Liver (tissue), 8 donors: ENCODE measurements at regions not wholly inside any gene's neighbourhood (a gene's known extent, or its start where the extent isn't known, plus 50 kb on each side); places are given as distances from the start of the nearest gene placed in this dataset.

Experiments
- DNase-seq: peaks from one replicate; pipeline ENCODE4 v3.0.0-alpha.2; 2017; ENCODE audit warnings: low spot score
- H3K27ac ChIP-seq, 2 donors: one replicate each; pipeline ENCODE4 v1.7.0; 2013; ENCODE audit warnings: inconsistent platforms in 2 of 2, low read length in 2 of 2, control low read depth in 1 of 2, low read depth in 1 of 2, mild to moderate bottlenecking in 1 of 2
- H3K27me3 ChIP-seq, 4 donors: one replicate each; pipeline versions ENCODE4 v1.6.1 to v1.7.0; 2013; ENCODE audit warnings: low read length in 3 of 4, inconsistent platforms in 1 of 4, mild to moderate bottlenecking in 1 of 4, moderate library complexity in 1 of 4; ENCODE audit not compliant: control insufficient read depth in 4 of 4, insufficient read depth in 4 of 4
- H3K36me3 ChIP-seq, 4 donors: one replicate each; pipeline versions ENCODE4 v1.6.1 to v1.7.0; 2013; ENCODE audit warnings: low read length in 3 of 4, mild to moderate bottlenecking in 3 of 4, low read depth in 1 of 4, moderate library complexity in 1 of 4; ENCODE audit not compliant: control insufficient read depth in 4 of 4, insufficient read depth in 3 of 4
- H3K4me1 ChIP-seq, 4 donors: one replicate each; pipeline versions ENCODE4 v1.6.1 to v1.7.0; 2013; ENCODE audit warnings: low read length in 3 of 4, mild to moderate bottlenecking in 3 of 4, moderate library complexity in 1 of 4; ENCODE audit not compliant: control insufficient read depth in 4 of 4, insufficient read depth in 4 of 4
- H3K4me3 ChIP-seq, 3 donors: one replicate each; pipeline versions ENCODE4 v1.6.1 to v1.7.0; 2013; ENCODE audit warnings: low read length in 3 of 3, control low read depth in 1 of 3, low read depth in 1 of 3, mild to moderate bottlenecking in 1 of 3
- H3K9ac ChIP-seq, 2 donors: one replicate each; pipeline ENCODE4 v1.7.0; 2013; ENCODE audit warnings: low read length in 2 of 2, mild to moderate bottlenecking in 2 of 2, moderate library complexity in 2 of 2, control low read depth in 1 of 2, low read depth in 1 of 2
- H3K9me3 ChIP-seq, 4 donors: one replicate each; pipeline versions ENCODE4 v1.6.1 to v1.7.0; 2013; ENCODE audit warnings: low read length in 3 of 4; ENCODE audit not compliant: control insufficient read depth in 4 of 4
- ATF3 ChIP-seq: IDR thresholded peaks from 2 replicates; pipeline ENCODE4 v1.6.1; 2016; ENCODE audit warnings: antibody characterized with exemption
- CTCF ChIP-seq: fragments of 150-350 bp; IDR thresholded peaks from 2 replicates; pipeline ENCODE4 v1.5.1; 2017; ENCODE audit warnings: improper control_type of control experiment, low read depth, low read length; ENCODE audit not compliant: missing input control
- EGR1 ChIP-seq, 2 donors: IDR thresholded peaks; 2 replicates each; pipeline ENCODE4 v1.6.1; 2016 to 2018; ENCODE audit warnings: antibody characterized with exemption in 2 of 2, low read depth in 2 of 2
- FOXA1 ChIP-seq: IDR thresholded peaks from 2 replicates; pipeline ENCODE4 v1.6.1; 2016; ENCODE audit warnings: antibody characterized with exemption
- FOXA2 ChIP-seq: IDR thresholded peaks from 2 replicates; pipeline ENCODE4 v1.6.1; 2016; ENCODE audit warnings: antibody characterized with exemption
- GABPA ChIP-seq, 2 donors: IDR thresholded peaks in 1 of 2; conservative IDR thresholded peaks in 1 of 2; 2 replicates each; pipeline ENCODE4 v1.6.1; 2016; ENCODE audit warnings: antibody characterized with exemption in 2 of 2, mild to moderate bottlenecking in 1 of 2, moderate library complexity in 1 of 2
- HNF4A ChIP-seq, 2 donors: conservative IDR thresholded peaks; 2 replicates each; pipeline ENCODE4 v1.6.1; 2016; ENCODE audit warnings: antibody characterized with exemption in 2 of 2, mild to moderate bottlenecking in 2 of 2
- HNF4G ChIP-seq: IDR thresholded peaks from 2 replicates; pipeline ENCODE4 v1.6.1; 2016; ENCODE audit warnings: antibody characterized with exemption
- JUND ChIP-seq, 2 donors: IDR thresholded peaks; 2 replicates each; pipeline ENCODE4 v1.6.1; 2016; ENCODE audit warnings: antibody characterized with exemption in 2 of 2
- MAX ChIP-seq: IDR thresholded peaks from 2 replicates; pipeline ENCODE4 v1.6.1; 2016; ENCODE audit warnings: antibody characterized with exemption
- NR2F2 ChIP-seq: IDR thresholded peaks from 2 replicates; pipeline ENCODE4 v1.6.1; 2016; ENCODE audit warnings: antibody characterized with exemption
- RAD21 ChIP-seq, 2 donors: IDR thresholded peaks; 2 replicates each; pipeline ENCODE4 v1.6.1; 2016; ENCODE audit warnings: antibody characterized with exemption in 2 of 2, mild to moderate bottlenecking in 2 of 2
- REST ChIP-seq: IDR thresholded peaks from 2 replicates; pipeline ENCODE4 v1.6.1; 2016; ENCODE audit warnings: antibody characterized with exemption, mild to moderate bottlenecking
- RXRA ChIP-seq, 2 donors: IDR thresholded peaks; 2 replicates each; pipeline ENCODE4 v1.6.1; 2017 to 2018; ENCODE audit warnings: antibody characterized with exemption in 2 of 2, mild to moderate bottlenecking in 1 of 2
- SP1 ChIP-seq: IDR thresholded peaks from 2 replicates; pipeline ENCODE4 v1.6.1; 2018; ENCODE audit warnings: antibody characterized with exemption, mild to moderate bottlenecking
- TAF1 ChIP-seq: conservative IDR thresholded peaks from 2 replicates; pipeline ENCODE4 v1.6.1; 2016; ENCODE audit warnings: antibody characterized with exemption, mild to moderate bottlenecking
- YY1 ChIP-seq: IDR thresholded peaks from 2 replicates; pipeline ENCODE4 v1.6.1; 2016; ENCODE audit warnings: antibody characterized with exemption, mild to moderate bottlenecking
- ZBTB33 ChIP-seq: IDR thresholded peaks from 2 replicates; pipeline ENCODE4 v1.6.1; 2016; ENCODE audit warnings: antibody characterized with exemption
- WGBS: extraction: QIAGEN DNeasy Blood & Tissue Kit; methylation state at CpG from one replicate; pipeline ENCODE4 v1.1.7; 2013; 5-methylcytosine and 5-hydroxymethylcytosine counted together
- donor health status: healthy.
- donor health status: healthy.
- donor health status: healthy.
- donor health status: healthy.
- donor health status: healthy.

GRCh38 chr16:54385141-54385540, 98.6 kb upstream of the IRX3 start:
- peaks cover 0 to 4% (median 0%) of the 10 kb centered on the region in 4 donors for H3K9me3 ChIP-seq
- no peak for DNase-seq
- TF ChIP-seq FOXA1: no peak
- no peak for TF ChIP-seq RAD21 (IDR thresholded peaks at IDR 0.05)
- no peak for TF ChIP-seq EGR1 (IDR thresholded peaks at IDR 0.05; ENCODE audit: low read depth in 2 of 2)
- no peak for TF ChIP-seq HNF4A (conservative IDR thresholded peaks at IDR 0.05)
- TF ChIP-seq REST: no peak
- no peak for TF ChIP-seq MAX
- no peak for TF ChIP-seq ATF3
- no peak for TF ChIP-seq CTCF
- no peak for TF ChIP-seq FOXA2
- TF ChIP-seq SP1: no peak
- no peak for TF ChIP-seq GABPA (IDR thresholded peaks at IDR 0.05 in 1 of 2, conservative IDR thresholded peaks at IDR 0.05 in 1 of 2)
- no peak for TF ChIP-seq ZBTB33
- no peak for TF ChIP-seq HNF4G
- no peak for TF ChIP-seq JUND (IDR thresholded peaks at IDR 0.05)
- no peak for TF ChIP-seq RXRA (IDR thresholded peaks at IDR 0.05)
- TF ChIP-seq TAF1: no peak
- TF ChIP-seq NR2F2: no peak
- no peak for TF ChIP-seq YY1
- 64% methylated on average over 2 of the region's 2 CpGs for WGBS
- no peaks in the 10 kb centered on the region for H3K4me1 ChIP-seq
- H3K27me3 ChIP-seq: no peaks in the 10 kb centered on the region
- H3K36me3 ChIP-seq: no peaks in the 10 kb centered on the region
- no peak overlapping the region for H3K4me3 ChIP-seq
- no peak overlapping the region for H3K27ac ChIP-seq
- H3K9ac ChIP-seq: no peak overlapping the region
